A673 (cell line): ENCODE measurements at regions not wholly inside any gene's neighbourhood (a gene's known extent, or its start where the extent isn't known, plus 50 kb on each side); places are given as distances from the start of the nearest gene placed in this dataset.
"Not testable (repeated sequence)": the region's sequence is repeated elsewhere in the genome, so short reads cannot be mapped to it uniquely, and the experiment has no call there.

Experiments
- BruUV-seq: library from RNA; stranded (reverse); fragments of 400-500 nt; replicated peaks from 2 replicates; lab custom pipeline; 2021; lab: Mats Ljungman, UMichigan
- CTCF ChIA-PET: fragments of 300-600 bp; sonication (Branson Sonifier 250); formaldehyde crosslinking; loops from one replicate; lab custom pipeline; 2022; ENCODE audit warnings: antibody characterized with exemption; lab: Charles Lee
- POLR2A ChIA-PET: fragments of 300-600 bp; sonication (Branson Sonifier 250); formaldehyde crosslinking; loops from one replicate; lab custom pipeline; 2022; ENCODE audit warnings: antibody characterized with exemption; ENCODE audit not compliant: low non-redundant PET; lab: Charles Lee
- DNase-seq: peaks from one replicate; pipeline ENCODE4 v3.0.0-alpha.2; 2015; ENCODE audit warnings: low spot score
- H3K27ac ChIP-seq: fragments of 200-600 bp; sonication (generic); 2 replicates; pipeline ENCODE4 v1.5.1; 2016; ENCODE audit warnings: mixed run types, low read depth, mild to moderate bottlenecking, mixed read lengths, antibody characterized with exemption, low read length; ENCODE audit not compliant: poor library complexity, severe bottlenecking
- H3K27me3 ChIP-seq: fragments of 200-600 bp; sonication (generic); replicated peaks from 2 replicates; pipeline ENCODE4 v1.6.1; 2017; ENCODE audit warnings: mixed run types, low read depth, mild to moderate bottlenecking, mixed read lengths, antibody characterized with exemption, low read length; ENCODE audit not compliant: insufficient read depth, poor library complexity
- H3K36me3 ChIP-seq: fragments of 200-600 bp; sonication (generic); 2 replicates; pipeline ENCODE4 v1.6.1; 2016; ENCODE audit warnings: mixed run types, mild to moderate bottlenecking, mixed read lengths, antibody characterized with exemption, low read length; ENCODE audit not compliant: insufficient read depth, poor library complexity, severe bottlenecking
- H3K4me1 ChIP-seq: fragments of 200-600 bp; sonication (generic); 2 replicates; pipeline ENCODE4 v1.6.1; 2017; ENCODE audit warnings: mixed run types, mild to moderate bottlenecking, mixed read lengths, antibody characterized with exemption, low read length; ENCODE audit not compliant: insufficient read depth, poor library complexity, severe bottlenecking
- H3K4me3 ChIP-seq: fragments of 200-600 bp; sonication (generic); 2 replicates; pipeline ENCODE4 v1.5.1; 2016; ENCODE audit warnings: low read depth, mixed run types, mild to moderate bottlenecking, mixed read lengths, low read length; ENCODE audit not compliant: poor library complexity, severe bottlenecking
- H3K9me3 ChIP-seq: fragments of 200-600 bp; sonication (generic); 2 replicates; pipeline ENCODE4 v1.6.1; 2016; ENCODE audit warnings: mixed run types, low read depth, mild to moderate bottlenecking, mixed read lengths, antibody characterized with exemption, low read length; ENCODE audit not compliant: poor library complexity, severe bottlenecking
- CTCF ChIP-seq: fragments of 300-800, 200-600 bp; sonication (generic); conservative IDR thresholded peaks from 2 replicates; pipeline ENCODE4 v1.5.1; 2017; ENCODE audit warnings: low read depth, mild to moderate bottlenecking, antibody characterized with exemption, low read length, moderate library complexity, mixed read lengths
- EZH2 ChIP-seq: fragments of 200-600 bp; sonication (generic); IDR thresholded peaks from 2 replicates; pipeline ENCODE4 v1.6.1; 2017; ENCODE audit warnings: borderline replicate concordance, low read depth, mild to moderate bottlenecking, mixed read lengths, antibody characterized with exemption, low read length; ENCODE audit not compliant: poor library complexity, severe bottlenecking
- intact Hi-C: fragments of 100-400 bp; cut with micrococcal nuclease; formaldehyde crosslinking; loops from one replicate; pipeline ENCODE4 v1.10.0; 2022; ENCODE audit not compliant: unreplicated experiment

- TF ChIP-seq EZH2 (no peak), CTCF (no peak)
- DNase-seq: no peak
- H3K4me3 ChIP-seq: no peak overlapping the region
- peaks cover 8% of the 10 kb centered on the region for H3K9me3 ChIP-seq
- intact Hi-C loops: no loop called here
- ChIA-PET POLR2A (interaction anchor here (0.7 kb wide), 1 partner anchor 48 kb away, joined by 8 read pairs; no protein-coding TSS in a partner anchor), CTCF (no interaction called here)
- H3K27ac ChIP-seq: no peak overlapping the region
- H3K36me3 ChIP-seq: no peaks in the 10 kb centered on the region
- no peaks in the 10 kb centered on the region for H3K4me1 ChIP-seq
- no TSS peak for BruUV-seq
- H3K27me3 ChIP-seq: no peaks in the 10 kb centered on the region
Measured at GRCh38 chr7:45328403-45328981, 170.9 kb downstream of the RAMP3 start.

- peaks cover 8% of the 10 kb centered on the region for H3K9me3 ChIP-seq
- ChIA-PET POLR2A (no interaction called here), CTCF (interaction anchor here (0.6 kb wide), 1 partner anchor 240 kb away, joined by 6 read pairs; no protein-coding TSS in a partner anchor)
- DNase-seq: no peak
- intact Hi-C loops: no loop called here
- H3K36me3 ChIP-seq: no peaks in the 10 kb centered on the region
- no peaks in the 10 kb centered on the region for H3K27me3 ChIP-seq
- H3K4me1 ChIP-seq: no peaks in the 10 kb centered on the region
- no peak for TF ChIP-seq CTCF
- TF ChIP-seq EZH2: no peak
- no peak overlapping the region for H3K27ac ChIP-seq
- H3K4me3 ChIP-seq: no peak overlapping the region
- no TSS peak for BruUV-seq
Measured at GRCh38 chr7:45331563-45331962, 174.0 kb downstream of the RAMP3 start.

- H3K27ac ChIP-seq, H3K27me3 ChIP-seq, DNase-seq, POLR2A ChIA-PET, intact Hi-C loops, BruUV-seq, H3K36me3 ChIP-seq, H3K9me3 ChIP-seq, H3K4me3 ChIP-seq, CTCF ChIA-PET, H3K4me1 ChIP-seq: not testable (repeated sequence)
Measured at GRCh38 chr7:45335024-45335423, 177.4 kb downstream of the RAMP3 start.

GRCh38 chr7:45342236-45342635, 184.6 kb downstream of the RAMP3 start:
- Histone ChIP-seq H3K4me3 (no peak overlapping the region), H3K36me3 (no peaks in the 10 kb centered on the region), H3K4me1 (no peaks in the 10 kb centered on the region), H3K27ac (no peak overlapping the region), H3K27me3 (peaks cover 30% of the 10 kb centered on the region), H3K9me3 (no peaks in the 10 kb centered on the region)
- DNase-seq: no peak
- intact Hi-C loops: no loop called here
- ChIA-PET CTCF (no interaction called here), POLR2A (no interaction called here)
- BruUV-seq: no TSS peak
- TF ChIP-seq EZH2 (no peak), CTCF (no peak)
